Occipital lobe (tissue), 1 donor: ENCODE measurements at regions not wholly inside any gene's neighbourhood (a gene's known extent, or its start where the extent isn't known, plus 50 kb on each side); places are given as distances from the start of the nearest gene placed in this dataset.

Experiments used
- DNase-seq: peaks from one replicate; lab custom pipeline; 2025; lab: John Stamatoyannopoulos, UW

DNA sequence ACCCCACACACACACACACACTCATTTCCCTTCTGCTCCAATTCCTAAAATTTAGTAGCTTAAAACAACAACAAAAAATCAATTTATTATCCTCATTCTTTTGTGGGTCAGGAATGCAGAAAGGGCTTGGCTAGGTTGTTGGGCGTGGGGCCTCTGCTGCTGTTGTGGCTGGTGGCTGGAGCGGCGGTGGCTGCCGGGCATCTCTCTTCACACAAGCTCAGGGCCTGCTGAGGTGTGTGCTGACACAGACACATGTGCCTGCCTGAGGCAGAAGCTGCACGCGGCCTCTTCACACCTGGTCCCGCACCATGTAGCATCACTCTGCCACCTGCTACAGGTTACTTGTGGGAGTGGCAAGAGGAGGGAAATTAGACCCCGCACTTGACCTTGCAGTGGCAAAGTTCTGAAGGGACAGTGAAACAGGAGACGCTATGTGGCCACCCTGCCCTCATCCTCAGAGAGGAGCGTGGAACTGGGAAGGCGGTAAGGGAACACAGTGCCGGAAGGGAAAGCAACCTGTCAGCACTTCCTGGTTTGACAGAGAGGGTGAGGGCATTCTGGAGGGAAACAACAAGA is 64.0 kb upstream of the PRR20G start:
- no peak for DNase-seq

DNA sequence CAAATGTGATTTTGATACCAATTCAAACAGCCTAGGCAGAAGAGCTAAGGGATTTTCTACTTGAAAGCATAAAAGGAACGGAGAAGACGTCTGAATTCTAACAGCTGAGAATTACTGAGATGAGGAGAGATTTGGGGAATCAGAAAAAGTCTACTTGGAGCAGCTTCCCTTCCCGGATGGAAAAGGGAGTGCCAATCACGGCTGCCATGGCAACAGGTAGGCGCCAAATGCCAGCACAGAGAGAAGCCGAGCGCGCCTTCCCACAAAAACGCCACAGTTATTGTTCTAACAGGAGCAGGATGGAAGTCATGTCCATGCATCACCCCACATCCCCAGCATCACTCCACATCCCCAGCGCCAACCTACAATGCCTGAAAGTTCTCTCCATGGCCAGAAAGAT is 63.5 kb upstream of the PRR20G start:
- DNase-seq = no peak

DNA sequence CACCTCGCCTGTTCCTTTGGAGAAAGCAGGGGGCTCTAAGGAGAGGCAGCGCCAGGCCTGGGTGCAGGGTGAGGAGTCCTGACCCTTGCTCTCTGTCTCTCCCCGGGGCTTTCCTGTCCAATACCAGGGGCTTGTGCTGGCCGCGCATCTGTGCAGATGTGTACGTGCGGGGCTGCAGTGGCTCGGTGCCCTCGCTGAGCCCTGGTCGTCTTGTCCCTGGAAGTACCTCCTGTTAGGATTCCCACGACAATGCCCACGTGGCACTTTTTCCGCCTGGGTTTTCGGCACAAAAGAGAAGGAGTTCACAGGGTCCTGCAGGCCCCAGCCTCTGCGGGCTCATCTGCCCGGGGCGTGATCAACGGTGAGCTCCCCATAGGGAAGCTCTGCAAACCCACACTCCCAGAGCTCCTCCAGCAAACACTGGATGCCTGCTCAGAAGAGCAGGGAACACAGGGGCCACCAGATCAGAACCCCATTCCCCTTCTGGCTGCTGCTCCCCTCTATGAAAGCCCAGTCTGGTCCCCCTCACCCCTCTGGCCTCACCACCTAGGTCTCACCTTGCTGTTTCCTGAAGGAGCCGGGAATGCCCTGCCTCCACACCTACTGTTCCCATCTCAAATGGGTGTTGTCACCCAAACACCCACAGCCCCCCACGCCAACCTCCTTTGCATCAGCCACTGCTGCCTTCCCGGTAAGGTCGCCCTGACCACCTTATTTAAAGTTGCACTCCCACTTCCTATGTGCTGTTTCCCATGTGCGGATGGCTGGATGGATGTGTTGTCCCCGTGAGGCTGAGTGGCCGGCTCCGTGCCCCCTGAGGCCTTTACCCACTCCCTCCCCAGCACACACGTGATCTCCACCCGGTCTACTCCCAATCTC is 62.6 kb upstream of the PRR20G start:
- no peak for DNase-seq

DNA sequence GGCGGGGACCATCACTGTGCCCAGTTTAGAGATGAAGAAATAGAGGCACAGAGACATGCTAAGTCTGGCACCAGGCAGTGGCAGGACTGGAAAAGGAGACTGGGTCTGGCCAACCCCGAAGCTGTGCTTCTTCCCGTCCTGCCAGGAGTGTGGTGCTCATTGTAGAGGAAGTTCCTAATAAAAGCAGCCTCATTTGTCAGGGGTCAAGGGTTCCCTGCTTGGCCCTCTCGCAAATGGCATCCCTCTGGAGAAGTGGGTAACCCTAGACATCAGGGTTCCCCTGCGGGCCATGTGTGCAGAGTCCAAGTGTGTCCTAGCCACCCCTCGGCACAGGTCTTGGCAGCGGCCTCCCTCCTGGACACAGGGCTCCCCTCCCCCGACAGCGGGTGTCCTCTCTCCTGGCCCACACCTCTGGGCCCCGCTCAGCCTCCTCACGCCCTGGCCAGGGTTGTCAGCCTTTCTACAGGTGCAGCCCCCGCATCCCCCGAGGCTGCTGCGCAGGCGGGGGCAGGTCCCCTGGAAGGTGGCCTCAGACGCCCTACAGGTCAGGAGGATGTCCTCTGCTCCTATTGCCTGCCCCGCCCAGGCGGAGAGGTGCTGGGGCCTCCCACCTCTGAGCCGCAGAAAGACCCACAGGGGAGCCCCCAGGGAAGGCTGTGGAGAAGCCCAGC is 61.8 kb upstream of the PRR20G start:
- DNase-seq = no peak

DNA sequence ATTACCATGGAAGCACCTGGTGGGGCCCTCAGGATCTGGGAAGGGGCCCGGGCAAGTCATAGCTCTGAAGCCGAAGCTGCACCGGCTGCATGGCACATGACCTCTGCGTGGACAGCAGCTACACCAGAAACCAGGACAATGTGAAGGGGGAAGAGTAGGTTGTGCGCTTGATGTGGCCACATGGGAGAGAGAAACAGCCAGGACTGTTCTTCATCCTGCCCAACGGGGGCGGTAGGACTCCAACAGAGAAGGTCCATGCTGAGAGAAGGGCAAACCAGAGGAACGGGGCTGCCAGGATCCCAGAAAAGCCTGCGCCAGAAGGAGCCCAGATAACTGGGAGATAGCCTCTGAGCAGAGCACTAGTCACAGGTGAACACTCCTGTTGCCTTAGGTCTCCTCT is 54.9 kb upstream of the PRR20G start:
- DNase-seq = no peak

DNA sequence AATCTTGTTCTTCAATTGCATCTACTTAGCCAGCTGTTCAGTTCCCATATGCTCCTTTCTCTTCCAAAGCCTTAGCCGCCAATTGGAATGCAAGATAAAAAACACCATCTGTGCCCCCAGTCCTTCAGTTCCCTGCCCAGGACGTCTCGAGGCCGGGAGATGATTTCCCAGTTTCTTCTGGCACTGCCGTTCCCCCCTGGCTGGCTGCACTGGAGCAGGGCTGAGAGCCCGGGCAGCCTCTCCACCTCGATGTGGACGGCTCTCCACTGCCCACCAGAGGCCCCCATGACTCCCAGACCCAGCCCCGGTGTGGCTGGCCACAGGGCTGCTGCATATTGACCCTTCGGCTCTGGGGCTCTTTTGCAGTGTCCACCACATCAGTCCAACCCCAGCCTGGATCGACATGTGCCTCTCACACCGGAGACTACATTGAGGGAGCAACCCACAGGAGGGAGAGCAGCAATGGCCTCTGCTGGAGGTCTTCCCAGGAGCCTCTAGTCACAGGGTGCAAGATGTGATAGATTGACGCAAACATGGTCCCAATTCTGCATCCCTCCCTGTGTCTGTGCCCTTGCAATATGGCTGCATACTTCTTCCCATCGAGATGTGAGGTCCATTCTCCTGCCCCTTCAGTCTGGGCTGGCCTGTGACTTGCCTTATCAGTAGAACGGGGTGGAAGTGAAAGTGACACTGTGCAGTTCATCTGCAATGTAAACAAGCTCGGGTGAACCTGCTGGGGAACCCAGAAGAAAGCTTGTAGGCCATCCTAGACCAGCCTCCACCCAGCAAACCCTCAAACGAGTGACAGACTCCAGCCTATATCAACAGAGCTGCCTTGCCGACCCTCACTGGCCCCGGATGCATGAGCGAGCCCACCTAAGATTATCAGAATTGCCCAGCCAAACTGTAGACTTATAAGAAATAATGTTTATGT is 52.3 kb upstream of the PRR20G start:
- DNase-seq = no peak

DNA sequence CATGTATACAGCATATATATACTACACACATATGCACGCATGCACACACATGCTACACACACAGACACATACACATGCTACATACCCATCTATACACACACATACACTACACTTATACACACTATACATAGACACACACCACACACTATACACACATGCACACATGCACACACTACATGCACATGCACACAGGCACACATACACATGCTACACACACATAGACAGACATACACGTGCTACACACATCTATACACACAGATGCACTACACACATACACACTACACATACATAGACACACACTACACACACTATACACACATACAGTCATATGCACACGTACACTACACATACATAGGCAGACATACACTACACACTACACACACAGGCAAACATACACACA is 51.2 kb upstream of the PRR20G start:
- DNase-seq = no peak

DNA sequence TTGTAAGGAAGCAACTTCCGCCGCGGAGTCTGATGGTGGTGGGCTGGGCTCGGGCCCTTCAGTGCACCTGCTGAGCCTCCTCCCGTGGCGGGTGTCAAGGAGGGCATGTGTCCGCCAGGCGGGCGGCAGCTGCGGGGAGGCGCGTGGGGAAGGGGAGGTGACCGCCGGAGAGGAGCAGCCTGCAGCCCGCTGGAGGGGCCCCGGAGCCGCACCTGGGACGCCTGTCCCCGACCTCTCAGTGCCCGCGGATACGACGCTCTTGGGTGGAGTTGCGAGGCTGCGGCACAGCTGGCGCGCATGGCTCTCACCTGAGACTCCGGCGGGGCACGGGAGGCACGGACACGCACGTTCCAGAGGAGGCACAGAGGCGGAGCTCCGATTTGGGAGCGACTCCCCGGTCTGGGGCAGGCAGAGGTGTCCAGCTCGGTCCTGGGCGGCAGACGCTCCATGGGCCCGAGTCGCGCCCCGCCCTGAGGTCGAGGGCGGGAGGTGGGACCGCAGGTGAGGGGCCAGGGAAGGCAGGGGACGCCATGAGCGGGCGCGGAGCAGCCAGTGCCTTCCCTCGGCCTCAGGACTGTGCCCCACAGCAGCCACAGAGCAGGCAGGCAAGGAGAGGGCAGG is 50.2 kb upstream of the PRR20G start:
- no peak for DNase-seq
